DOHH2 (cell line): ENCODE measurements at regions not wholly inside any gene's neighbourhood (a gene's known extent, or its start where the extent isn't known, plus 50 kb on each side); places are given as distances from the start of the nearest gene placed in this dataset.

ENCODE experiments used
- CTCF ChIP-seq: fragments of 200-600 bp; sonication (generic); IDR thresholded peaks from one replicate; pipeline ENCODE4 v1.5.1; 2014; ENCODE audit warnings: antibody characterized with exemption, mild to moderate bottlenecking, low read depth, low read length; ENCODE audit not compliant: poor library complexity, severe bottlenecking
- EZH2phosphoT487 ChIP-seq: fragments of 200-600 bp; sonication (generic); IDR thresholded peaks from 2 replicates; pipeline ENCODE4 v1.6.1; 2017; ENCODE audit warnings: borderline replicate concordance, mild to moderate bottlenecking, antibody characterized with exemption, low read length, moderate library complexity, mixed read lengths

DNA sequence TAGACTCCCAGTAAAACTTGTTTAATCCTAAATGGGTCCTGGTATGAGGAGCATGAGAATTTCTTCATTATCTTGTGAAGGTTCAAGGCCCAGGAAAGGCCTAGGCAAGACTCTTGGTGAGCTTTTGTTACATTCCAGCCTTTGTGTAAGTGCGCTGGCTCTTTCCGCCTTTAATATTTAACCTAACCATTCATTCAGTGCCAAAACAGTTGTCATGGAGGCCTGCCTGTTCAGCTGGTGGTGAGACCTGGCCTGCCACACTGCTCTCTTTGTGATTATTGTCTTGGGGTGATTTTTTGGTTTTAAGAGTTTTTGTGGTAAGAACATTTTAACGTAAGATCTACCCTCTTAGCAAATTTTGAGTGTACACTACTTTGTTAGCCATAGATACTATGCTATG lies 127.5 kb upstream of the WWC1 start:
- TF ChIP-seq CTCF: no peak
- TF ChIP-seq EZH2phosphoT487: no peak
